WTC11 (cell line): ENCODE measurements at regions not wholly inside any gene's neighbourhood (a gene's known extent, or its start where the extent isn't known, plus 50 kb on each side); places are given as distances from the start of the nearest gene placed in this dataset.

Experiments used
- ATAC-seq: fragments of 200-7000 bp; cut with Tn5 transposase; 2 replicates; pipeline ENCODE4 v1.10.0; 2021; ENCODE audit warnings: mild to moderate bottlenecking, moderate library complexity
- CTCF ChIA-PET: fragments of 300-600 bp; sonication (Branson Sonifier 250); formaldehyde crosslinking; loops from one replicate; lab custom pipeline; 2021; ENCODE audit warnings: antibody characterized with exemption; lab: Charles Lee
- POLR2A ChIA-PET: fragments of 350-600 bp; sonication (Branson Sonifier 250); formaldehyde crosslinking; loops from one replicate; lab custom pipeline; 2021; ENCODE audit warnings: antibody characterized with exemption; lab: Charles Lee
- DNase-seq: peaks from one replicate; pipeline ENCODE4 v3.0.0; 2021; ENCODE audit warnings: low spot score
- H3K27ac Mint-ChIP-seq: 2 replicates; pipeline ENCODE4 v1.8.0; 2021; ENCODE audit warnings: mixed read lengths
- H3K27me3 Mint-ChIP-seq: 2 replicates; pipeline ENCODE4 v1.8.0; 2021; ENCODE audit warnings: low read depth, mild to moderate bottlenecking, moderate library complexity, mixed read lengths
- H3K36me3 Mint-ChIP-seq: 2 replicates; pipeline ENCODE4 v1.8.0; 2021; ENCODE audit warnings: mixed read lengths
- H3K4me1 Mint-ChIP-seq: 2 replicates; pipeline ENCODE4 v1.8.0; 2022; ENCODE audit warnings: mixed read lengths
- H3K4me3 Mint-ChIP-seq: 2 replicates; pipeline ENCODE4 v1.8.0; 2021; ENCODE audit warnings: mild to moderate bottlenecking, moderate library complexity, mixed read lengths
- H3K9me3 Mint-ChIP-seq: 2 replicates; pipeline ENCODE4 v1.8.0; 2021; ENCODE audit warnings: mixed read lengths
- CREB1 ChIP-seq: sonication (generic); formaldehyde crosslinking; IDR thresholded peaks from 2 replicates; pipeline ENCODE4 v1.8.0; 2023; ENCODE audit warnings: mild to moderate bottlenecking, missing genetic modification reagents
- CTCF ChIP-seq: fragments of 200-600 bp; IDR thresholded peaks from 2 replicates; pipeline ENCODE4 v1.8.0; 2022; ENCODE audit warnings: antibody characterized with exemption
- E2F5 ChIP-seq: sonication (generic); formaldehyde crosslinking; IDR thresholded peaks from 2 replicates; pipeline ENCODE4 v1.8.1; 2022; ENCODE audit warnings: mild to moderate bottlenecking, moderate library complexity, missing genetic modification reagents
- EMX1 ChIP-seq: fragments of 250-450 bp; sonication (Bioruptor Pico); IDR thresholded peaks from 2 replicates; pipeline ENCODE4 v1.8.0; 2021; ENCODE audit warnings: mild to moderate bottlenecking
- GRHL2 ChIP-seq: fragments of 250-450 bp; sonication (Bioruptor Pico); IDR thresholded peaks from 2 replicates; pipeline ENCODE4 v1.8.0; 2022; ENCODE audit warnings: mild to moderate bottlenecking, moderate library complexity; ENCODE audit not compliant: insufficient replicate concordance, severe bottlenecking
- JUN ChIP-seq: sonication (generic); formaldehyde crosslinking; IDR thresholded peaks from 2 replicates; pipeline ENCODE4 v1.8.0; 2023; ENCODE audit warnings: mild to moderate bottlenecking, missing genetic modification reagents
- NFATC4 ChIP-seq: fragments of 250-450 bp; sonication (Bioruptor Pico); IDR thresholded peaks from 2 replicates; pipeline ENCODE4 v1.9.0; 2021; ENCODE audit warnings: mild to moderate bottlenecking
- NR3C1 ChIP-seq: sonication (generic); formaldehyde crosslinking; conservative IDR thresholded peaks from 2 replicates; pipeline ENCODE4 v1.8.1; 2023; ENCODE audit warnings: low read depth, mild to moderate bottlenecking, missing genetic modification reagents
- PREB ChIP-seq: sonication (generic); formaldehyde crosslinking; IDR thresholded peaks from 2 replicates; pipeline ENCODE4 v1.8.1; 2022; ENCODE audit warnings: mild to moderate bottlenecking, missing genetic modification reagents, moderate library complexity, borderline replicate concordance
- SOX15 ChIP-seq: fragments of 250-450 bp; sonication (Bioruptor Pico); IDR thresholded peaks from 2 replicates; pipeline ENCODE4 v1.9.0; 2021; ENCODE audit warnings: mild to moderate bottlenecking
- ZNF219 ChIP-seq: sonication (generic); formaldehyde crosslinking; IDR thresholded peaks from 2 replicates; pipeline ENCODE4 v1.8.0; 2023; ENCODE audit warnings: missing genetic modification reagents, mild to moderate bottlenecking, borderline replicate concordance
- ZNF263 ChIP-seq: sonication (generic); formaldehyde crosslinking; IDR thresholded peaks from 2 replicates; pipeline ENCODE4 v1.8.1; 2022; ENCODE audit warnings: low read depth, mild to moderate bottlenecking, moderate library complexity, missing genetic modification reagents
- ZNF281 ChIP-seq: sonication (generic); formaldehyde crosslinking; IDR thresholded peaks from 2 replicates; pipeline ENCODE4 v1.8.0; 2023; ENCODE audit warnings: mild to moderate bottlenecking, missing genetic modification reagents
- ZNF416 ChIP-seq: fragments of 250-450 bp; sonication (Bioruptor Pico); IDR thresholded peaks from 2 replicates; pipeline ENCODE4 v1.9.0; 2021; ENCODE audit warnings: mild to moderate bottlenecking, inconsistent platforms
- TF ChIP-seq, protein P1 (sequence below): sonication (generic); formaldehyde crosslinking; IDR thresholded peaks from 2 replicates; pipeline ENCODE4 v1.8.1; 2023; ENCODE audit warnings: mild to moderate bottlenecking, missing genetic modification reagents, moderate library complexity
- TF ChIP-seq, protein P2 (sequence below): sonication (generic); formaldehyde crosslinking; IDR thresholded peaks from 2 replicates; pipeline ENCODE4 v1.8.0; 2022; ENCODE audit warnings: mild to moderate bottlenecking, missing genetic modification reagents
- TF ChIP-seq, protein P3 (sequence below): fragments of 250-450 bp; sonication (Bioruptor Pico); IDR thresholded peaks from 2 replicates; pipeline ENCODE4 v2.1.2; 2022; ENCODE audit warnings: mild to moderate bottlenecking, moderate library complexity
- TF ChIP-seq, protein P4 (sequence below): sonication (generic); formaldehyde crosslinking; IDR thresholded peaks from 2 replicates; pipeline ENCODE4 v1.8.0; 2022; ENCODE audit warnings: mild to moderate bottlenecking, missing genetic modification reagents

DNA sequence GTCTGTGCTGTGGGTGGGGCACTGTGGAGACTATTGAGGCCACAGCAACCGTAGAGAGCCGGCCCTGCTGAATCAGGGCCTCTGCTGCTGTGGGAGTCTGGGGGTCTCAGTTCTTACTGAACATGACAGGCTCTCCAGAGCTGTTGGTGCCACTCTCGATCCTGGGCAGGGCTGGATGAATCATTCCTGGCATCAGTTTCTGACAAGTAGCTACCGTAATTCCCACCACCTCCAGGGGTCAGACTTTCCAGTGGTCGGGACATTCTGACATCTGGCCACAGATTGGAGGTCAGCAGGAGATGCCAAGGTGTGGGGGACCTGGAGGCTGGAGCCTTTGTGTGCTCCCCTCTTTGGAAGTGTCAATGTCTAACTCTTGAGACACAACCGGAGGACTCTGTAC lies 188.4 kb downstream of the IRX2 start:
- Mint-ChIP-seq H3K4me3 (no peak overlapping the region), H3K27me3 (peaks cover 1% of the 10 kb centered on the region), H3K27ac (no peak overlapping the region; the same call in 1 of the 2 replicates), H3K36me3 (no peaks in the 10 kb centered on the region), H3K9me3 (peaks cover 12% of the 10 kb centered on the region), H3K4me1 (no peaks in the 10 kb centered on the region)
- ChIA-PET POLR2A (no interaction called here), CTCF (interaction anchor here (0.7 to 2.6 kb wide), 10 partner anchors 9 to 312 kb away, joined by 3 to 11 read pairs (median 3); no protein-coding TSS in a partner anchor)
- TF ChIP-seq, protein P1, sequence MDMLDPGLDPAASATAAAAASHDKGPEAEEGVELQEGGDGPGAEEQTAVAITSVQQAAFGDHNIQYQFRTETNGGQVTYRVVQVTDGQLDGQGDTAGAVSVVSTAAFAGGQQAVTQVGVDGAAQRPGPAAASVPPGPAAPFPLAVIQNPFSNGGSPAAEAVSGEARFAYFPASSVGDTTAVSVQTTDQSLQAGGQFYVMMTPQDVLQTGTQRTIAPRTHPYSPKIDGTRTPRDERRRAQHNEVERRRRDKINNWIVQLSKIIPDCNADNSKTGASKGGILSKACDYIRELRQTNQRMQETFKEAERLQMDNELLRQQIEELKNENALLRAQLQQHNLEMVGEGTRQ (CRISPR knock-in tag): no peak
- TF ChIP-seq SOX15 (CRISPR knock-in tag) (no peak), E2F5 (CRISPR knock-in tag) (no peak), ZNF263 (CRISPR knock-in tag) (no peak), ZNF281 (CRISPR knock-in tag) (no peak), GRHL2 (CRISPR knock-in tag) (no peak), JUN (no peak), ZNF416 (CRISPR knock-in tag) (no peak)
- TF ChIP-seq, protein P2, sequence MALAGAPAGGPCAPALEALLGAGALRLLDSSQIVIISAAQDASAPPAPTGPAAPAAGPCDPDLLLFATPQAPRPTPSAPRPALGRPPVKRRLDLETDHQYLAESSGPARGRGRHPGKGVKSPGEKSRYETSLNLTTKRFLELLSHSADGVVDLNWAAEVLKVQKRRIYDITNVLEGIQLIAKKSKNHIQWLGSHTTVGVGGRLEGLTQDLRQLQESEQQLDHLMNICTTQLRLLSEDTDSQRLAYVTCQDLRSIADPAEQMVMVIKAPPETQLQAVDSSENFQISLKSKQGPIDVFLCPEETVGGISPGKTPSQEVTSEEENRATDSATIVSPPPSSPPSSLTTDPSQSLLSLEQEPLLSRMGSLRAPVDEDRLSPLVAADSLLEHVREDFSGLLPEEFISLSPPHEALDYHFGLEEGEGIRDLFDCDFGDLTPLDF (CRISPR knock-in tag): no peak
- ATAC-seq (0 out of 2 replicates have a peak, but pooled peaks have one; percentile 24), DNase-seq (peak; percentile 25)

- Mint-ChIP-seq H3K36me3 (no peaks in the 10 kb centered on the region), H3K4me3 (no peak overlapping the region), H3K27ac (no peak overlapping the region), H3K9me3 (peaks cover 8% of the 10 kb centered on the region; the same call in 1 of the 2 replicates), H3K4me1 (no peaks in the 10 kb centered on the region), H3K27me3 (no peaks in the 10 kb centered on the region; the same call in 1 of the 2 replicates)
- ChIA-PET POLR2A (no interaction called here), CTCF (interaction anchor here (1.2 to 2.6 kb wide), 3 partner anchors 149 to 243 kb away, joined by 3 to 11 read pairs (median 6); no protein-coding TSS in a partner anchor)
- TF ChIP-seq EMX1 (no peak), NR3C1 (CRISPR knock-in tag) (no peak), PREB (CRISPR knock-in tag) (no peak), CTCF (no peak), ZNF219 (CRISPR knock-in tag) (no peak), CREB1 (CRISPR knock-in tag) (no peak), NFATC4 (CRISPR knock-in tag) (no peak)
- TF ChIP-seq, protein P3, sequence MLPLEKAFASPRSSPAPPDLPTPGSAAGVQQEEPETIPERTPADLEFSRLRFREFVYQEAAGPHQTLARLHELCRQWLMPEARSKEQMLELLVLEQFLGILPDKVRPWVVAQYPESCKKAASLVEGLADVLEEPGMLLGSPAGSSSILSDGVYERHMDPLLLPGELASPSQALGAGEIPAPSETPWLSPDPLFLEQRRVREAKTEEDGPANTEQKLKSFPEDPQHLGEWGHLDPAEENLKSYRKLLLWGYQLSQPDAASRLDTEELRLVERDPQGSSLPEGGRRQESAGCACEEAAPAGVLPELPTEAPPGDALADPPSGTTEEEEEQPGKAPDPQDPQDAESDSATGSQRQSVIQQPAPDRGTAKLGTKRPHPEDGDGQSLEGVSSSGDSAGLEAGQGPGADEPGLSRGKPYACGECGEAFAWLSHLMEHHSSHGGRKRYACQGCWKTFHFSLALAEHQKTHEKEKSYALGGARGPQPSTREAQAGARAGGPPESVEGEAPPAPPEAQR (CRISPR knock-in tag): no peak
- TF ChIP-seq, protein P4, sequence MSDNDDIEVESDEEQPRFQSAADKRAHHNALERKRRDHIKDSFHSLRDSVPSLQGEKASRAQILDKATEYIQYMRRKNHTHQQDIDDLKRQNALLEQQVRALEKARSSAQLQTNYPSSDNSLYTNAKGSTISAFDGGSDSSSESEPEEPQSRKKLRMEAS (CRISPR knock-in tag): no peak
- TF ChIP-seq, protein P1 (CRISPR knock-in tag): no peak
- ATAC-seq: no peak
- no peak for DNase-seq
These were observed 189.4 kb downstream of the IRX2 start for GRCh38 chr5:2562036-2562435.
